IPS DF 4.7 (cell line): ENCODE measurements at regions not wholly inside any gene's neighbourhood (a gene's known extent, or its start where the extent isn't known, plus 50 kb on each side); places are given as distances from the start of the nearest gene placed in this dataset.

Experiments used
- DNase-seq: peaks from one replicate; pipeline ENCODE4 v3.0.0-alpha.2; 2013; ENCODE audit warnings: low spot score; ENCODE audit errors: extremely low read depth

DNA sequence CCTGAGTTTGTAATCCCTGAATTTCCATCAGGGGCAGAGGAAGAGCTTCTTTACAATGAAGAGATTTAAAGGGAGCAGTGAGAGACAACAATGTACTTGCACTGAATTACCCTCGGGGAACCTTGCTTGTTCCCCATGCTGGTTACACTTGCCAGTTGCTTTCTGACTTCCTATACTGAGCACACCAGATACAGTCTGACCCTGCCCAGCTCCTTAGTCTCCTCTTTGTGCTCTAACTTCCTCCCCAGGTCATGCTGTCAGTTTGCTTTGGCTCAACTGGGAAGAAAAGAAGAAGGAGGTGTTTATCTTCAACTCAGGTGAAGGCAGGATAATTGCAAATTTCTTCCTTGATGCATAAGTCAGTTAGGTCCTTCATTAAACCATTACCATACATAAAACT is 658.4 kb downstream of the NYAP2 start:
- DNase-seq: no peak

- DNase-seq: no peak
Measured at GRCh38 chr2:226057365-226057764, 657.9 kb downstream of the NYAP2 start.

DNA sequence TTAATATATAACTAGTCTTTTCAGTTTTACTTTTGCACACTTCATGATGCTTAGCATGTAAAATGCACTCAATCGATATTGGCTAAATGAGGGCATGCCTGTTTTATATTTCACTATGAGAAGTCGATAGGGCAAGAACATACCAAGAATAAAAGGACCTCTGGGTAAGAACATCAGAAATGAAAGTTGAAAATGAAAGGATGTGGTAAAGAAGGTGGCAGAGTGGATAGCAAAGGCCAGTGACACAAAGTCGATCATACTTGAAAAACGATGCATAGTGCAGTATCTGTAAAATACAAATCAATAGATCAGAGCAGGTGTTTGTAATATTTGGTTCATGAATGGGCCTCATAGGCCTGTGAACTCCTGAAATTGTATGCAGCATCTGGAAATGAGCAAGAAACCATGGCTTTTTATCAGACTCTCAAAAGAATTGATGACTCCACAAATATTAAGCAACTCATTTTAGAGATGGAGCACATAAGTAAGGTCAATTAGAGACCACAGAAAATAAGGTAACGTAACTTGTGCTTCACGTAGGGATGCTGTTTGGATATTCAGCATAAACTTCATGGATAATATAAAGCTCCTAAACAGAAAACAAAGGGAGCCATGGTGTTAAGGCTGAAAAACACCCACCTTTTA is 653.4 kb downstream of the NYAP2 start:
- DNase-seq: no peak

GRCh38 chr2:226050822-226051221 is 651.3 kb downstream of the NYAP2 start:
- DNase-seq: no peak

DNA sequence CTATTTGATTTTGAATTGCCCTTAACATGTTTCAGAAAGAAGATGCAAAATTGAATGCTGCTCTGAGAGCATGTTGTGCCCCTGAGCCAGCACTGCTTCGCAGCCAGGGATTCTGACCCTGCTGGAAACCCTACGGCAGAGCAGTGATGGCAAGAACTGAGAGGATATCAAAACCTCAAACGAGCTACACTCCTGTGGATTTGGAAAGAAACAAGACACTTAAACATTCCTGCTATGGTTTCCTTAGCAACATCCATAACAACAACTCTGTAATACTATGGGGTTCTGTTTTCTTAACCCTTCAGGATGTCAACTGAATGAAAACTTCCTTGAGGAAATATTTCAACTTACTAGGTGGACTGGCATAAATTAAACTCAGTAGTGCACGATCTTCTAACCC is 649.1 kb downstream of the NYAP2 start:
- no peak for DNase-seq

DNA sequence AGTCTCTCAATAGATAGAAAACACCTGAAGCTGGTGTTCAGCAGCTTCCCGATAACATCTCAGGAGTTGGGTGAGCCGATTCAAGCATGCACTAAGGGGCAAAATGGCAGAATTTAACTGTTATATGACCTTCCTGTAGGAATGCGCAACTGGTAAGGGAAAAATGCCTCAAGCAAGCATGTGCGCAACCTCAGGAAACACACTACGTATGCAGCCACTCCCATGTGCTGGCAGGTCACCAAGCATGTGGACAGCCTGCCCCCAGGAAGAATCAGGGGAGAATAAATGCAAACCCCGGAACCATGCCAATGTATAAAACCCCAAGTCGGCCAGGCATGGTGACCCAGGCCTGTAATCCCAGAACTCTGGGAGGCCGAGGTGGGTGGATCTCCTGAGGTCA is 645.6 kb downstream of the NYAP2 start:
- DNase-seq: no peak

GRCh38 chr2:226040344-226040900 is 640.9 kb downstream of the NYAP2 start:
- DNase-seq: no peak

DNA sequence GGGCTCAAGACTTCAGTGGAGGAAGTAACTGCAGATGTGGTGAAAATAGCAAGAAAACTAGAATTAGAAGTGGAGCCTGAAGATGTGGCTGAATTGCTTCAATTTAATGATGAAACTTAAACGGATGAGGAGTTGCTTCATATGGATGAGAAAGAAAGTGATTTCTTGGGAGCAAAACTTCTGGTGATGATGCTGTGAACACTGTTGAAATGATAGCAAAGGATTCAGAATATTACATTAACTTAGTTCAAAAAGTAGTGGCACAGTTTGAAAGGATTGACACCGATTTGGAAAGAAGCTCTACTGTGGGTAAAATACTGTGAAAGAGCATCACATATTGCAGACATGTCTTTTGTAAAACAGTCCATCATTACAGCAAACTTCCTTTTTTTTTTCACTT is 638.0 kb downstream of the NYAP2 start:
- no peak for DNase-seq

DNA sequence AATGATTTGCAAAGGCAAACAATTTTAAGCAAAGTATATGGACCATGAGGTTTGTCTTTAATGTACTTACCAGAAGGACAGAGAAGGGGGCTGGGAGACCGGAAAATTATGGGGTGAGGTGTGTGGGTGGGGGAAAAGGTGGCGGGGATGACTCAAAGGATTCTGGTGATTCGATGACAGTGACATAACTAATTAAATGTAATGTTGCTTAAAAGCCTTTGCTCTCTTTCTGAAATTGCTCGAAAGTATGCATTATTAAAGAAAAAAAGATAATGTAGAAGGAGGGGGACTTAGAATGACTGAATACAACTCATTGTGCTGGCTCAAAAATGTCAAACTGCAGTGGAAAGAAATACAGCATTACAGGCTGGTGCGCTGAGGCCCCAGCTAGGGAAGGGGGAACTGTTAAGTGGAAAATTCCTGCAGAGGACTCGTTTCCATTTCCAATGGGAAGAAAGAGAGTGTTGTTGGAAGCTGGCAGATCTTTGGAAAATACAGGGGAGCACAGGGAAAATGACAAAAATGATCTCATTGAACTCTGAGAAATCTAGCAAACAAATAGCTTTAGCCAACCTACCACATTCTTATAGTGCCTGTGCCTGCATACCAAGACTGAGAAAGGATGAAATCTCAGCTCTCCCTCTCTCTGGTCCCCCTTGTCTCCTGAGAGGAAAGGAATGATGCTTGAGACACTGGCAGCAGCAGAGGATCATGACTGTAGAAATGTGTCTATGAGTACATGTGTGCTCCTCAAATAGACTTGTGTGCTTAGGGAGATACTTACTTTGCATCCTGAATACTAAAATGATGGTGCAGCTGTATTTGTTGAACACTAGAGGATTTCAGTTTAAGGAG is 632.4 kb downstream of the NYAP2 start:
- DNase-seq: no peak

GRCh38 chr2:226030788-226031646 is 631.5 kb downstream of the NYAP2 start:
- DNase-seq: no peak

GRCh38 chr2:226030369-226030768 is 630.9 kb downstream of the NYAP2 start:
- no peak for DNase-seq

- DNase-seq: no peak
Measured at GRCh38 chr2:226023946-226024345, 624.4 kb downstream of the NYAP2 start.

DNA sequence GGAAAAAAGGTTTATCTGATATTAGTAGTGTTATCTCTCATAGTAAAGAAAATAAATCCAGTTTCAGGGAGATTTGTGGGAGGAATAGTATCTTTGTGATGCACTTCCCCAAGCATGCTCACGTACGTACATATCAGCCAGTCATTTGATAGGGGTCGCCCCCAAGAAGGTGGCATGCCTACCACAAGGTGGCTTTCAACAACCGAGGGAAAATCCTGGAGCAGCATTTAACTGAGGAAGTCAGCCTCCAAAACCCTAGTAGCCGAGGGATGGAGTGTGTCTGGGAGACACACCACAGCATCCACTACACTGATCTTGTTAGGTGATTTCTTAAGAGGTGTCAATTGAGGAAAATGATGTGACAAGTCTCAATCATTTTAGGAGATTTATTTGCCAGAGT is 623.9 kb downstream of the NYAP2 start:
- peak; percentile 25 for DNase-seq

DNA sequence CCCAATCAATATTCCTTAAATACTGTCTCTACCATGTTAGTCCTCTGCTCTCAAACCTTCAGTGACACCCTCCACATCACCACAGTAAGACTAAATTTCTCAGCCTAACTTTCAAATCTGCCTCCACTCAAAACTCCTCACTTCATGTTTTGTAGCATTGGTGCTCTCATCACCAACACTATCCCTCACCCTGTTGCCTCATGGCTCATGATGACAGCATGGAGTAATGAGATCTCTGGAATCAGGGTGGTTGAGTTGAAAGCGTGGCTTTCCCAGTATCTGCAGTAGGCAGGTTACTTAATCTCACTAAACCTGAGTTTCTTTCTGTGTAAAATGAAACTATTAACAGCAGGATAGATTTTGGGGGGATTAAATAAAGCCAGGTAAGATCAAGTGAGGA is 621.4 kb downstream of the NYAP2 start:
- DNase-seq: no peak

DNA sequence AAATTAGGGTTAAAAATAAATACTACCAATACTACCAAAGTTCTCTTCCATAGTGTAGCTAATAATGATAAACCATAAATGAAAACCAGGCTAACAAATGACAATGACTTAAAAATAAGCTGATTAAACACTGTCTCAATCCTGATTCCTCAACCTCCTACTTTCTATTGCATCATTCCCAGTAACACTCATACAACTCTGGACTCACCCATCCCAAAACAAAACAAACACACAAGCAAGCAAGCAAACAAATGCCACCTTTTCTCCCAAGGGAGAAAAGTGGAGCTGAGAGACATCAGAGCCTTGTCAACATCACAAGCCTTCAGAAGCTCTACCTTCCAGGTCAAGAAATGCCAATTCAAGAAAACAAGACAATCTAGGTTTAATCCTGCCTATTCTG is 620.7 kb downstream of the NYAP2 start:
- DNase-seq: no peak

DNA sequence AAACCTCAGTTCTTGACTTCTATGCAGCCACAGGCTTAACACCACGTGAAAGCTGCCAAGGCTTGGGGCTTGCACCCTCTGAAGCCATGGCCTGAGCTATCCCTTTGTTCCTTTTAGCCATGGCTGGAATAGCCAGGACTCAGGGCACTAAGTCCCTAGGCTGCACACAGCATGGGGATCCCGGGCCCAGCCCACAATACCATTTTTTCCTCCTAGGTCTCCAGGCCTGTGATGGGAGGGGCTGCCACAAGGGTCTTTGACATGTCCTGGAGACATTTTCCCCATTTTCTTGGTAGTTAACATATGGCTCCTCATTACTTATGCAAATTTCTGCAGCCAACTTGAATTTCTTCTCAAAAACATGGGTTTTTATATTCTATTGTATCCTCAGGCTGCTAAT is 619.1 kb downstream of the NYAP2 start:
- no peak for DNase-seq

DNA sequence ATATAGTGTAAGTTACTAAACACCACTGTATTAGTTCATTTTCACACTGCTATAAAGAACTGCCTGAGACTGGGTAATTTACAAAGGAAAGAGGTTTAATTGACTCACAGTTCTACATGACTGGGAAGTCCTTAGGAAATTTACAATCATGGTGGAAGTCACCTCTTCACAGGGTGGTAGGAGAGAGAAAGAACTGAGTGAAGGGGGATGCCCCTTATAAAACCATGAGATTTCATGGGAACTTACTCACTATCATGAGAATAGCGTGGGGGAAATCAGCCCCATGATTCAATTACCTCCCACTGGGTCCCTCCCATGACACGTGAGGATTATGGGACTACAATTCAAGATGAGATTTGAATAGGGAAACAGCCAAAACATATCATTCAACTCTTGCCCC is 618.0 kb downstream of the NYAP2 start:
- no peak for DNase-seq

GRCh38 chr2:226017107-226017506 is 617.6 kb downstream of the NYAP2 start:
- DNase-seq: no peak

DNA sequence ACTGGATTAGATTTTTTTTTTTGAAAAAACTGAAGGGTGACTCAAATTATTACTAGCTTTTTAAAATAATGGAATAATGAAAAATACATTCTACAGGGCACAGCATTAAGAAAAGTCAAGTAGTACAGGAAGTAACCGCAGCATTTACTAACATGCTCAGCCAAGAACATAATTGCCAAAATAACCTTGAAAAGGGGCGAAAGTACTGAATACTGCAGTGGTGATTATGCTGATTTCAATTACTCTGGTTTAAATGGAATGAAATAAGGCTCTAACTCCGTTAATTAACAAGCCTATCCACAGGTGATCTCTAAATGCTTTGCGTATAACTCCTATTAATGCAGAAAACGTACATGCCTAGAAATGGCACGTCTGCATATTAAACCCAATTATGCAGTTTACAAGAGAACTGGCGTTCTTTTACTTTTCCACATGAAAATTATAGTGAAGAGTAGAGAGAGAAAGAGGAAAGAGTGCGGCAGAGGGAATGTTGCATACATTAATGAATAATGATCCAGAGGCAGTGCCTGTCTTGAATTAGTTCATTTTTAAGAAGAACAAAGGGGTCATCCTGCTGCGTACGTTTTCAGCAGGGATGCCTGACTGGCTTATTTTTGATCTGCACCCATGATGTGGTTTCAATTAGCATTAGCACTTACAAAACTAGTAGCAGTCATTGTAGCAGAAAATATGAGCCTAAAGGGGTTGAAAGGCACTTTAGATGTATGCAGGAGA is 612.4 kb downstream of the NYAP2 start:
- no peak for DNase-seq

GRCh38 chr2:226002438-226002837 is 602.9 kb downstream of the NYAP2 start:
- DNase-seq: no peak

- DNase-seq: no peak
Measured at GRCh38 chr2:226001716-226002115, 602.2 kb downstream of the NYAP2 start.
